SK-N-SH (cell line): ENCODE measurements at regions not wholly inside any gene's neighbourhood (a gene's known extent, or its start where the extent isn't known, plus 50 kb on each side); places are given as distances from the start of the nearest gene placed in this dataset.

ENCODE experiments used
- CTCF ChIP-seq: fragments of 200-600 bp; sonication (generic); IDR thresholded peaks from 2 replicates; pipeline ENCODE4 v1.6.1; 2017; ENCODE audit warnings: antibody characterized with exemption, mild to moderate bottlenecking, moderate library complexity
- EZH2phosphoT487 ChIP-seq: fragments of 200-600 bp; sonication (generic); IDR thresholded peaks from 2 replicates; pipeline ENCODE4 v1.6.1; 2017; ENCODE audit warnings: low read depth, mixed run types, mild to moderate bottlenecking, antibody characterized with exemption, moderate library complexity, borderline replicate concordance
- RCOR1 ChIP-seq: fragments of 150-350 bp; IDR thresholded peaks from 2 replicates; pipeline ENCODE4 v1.6.1; 2017; ENCODE audit warnings: antibody characterized with exemption, low read length
- YY1 ChIP-seq: IDR thresholded peaks from 2 replicates; pipeline ENCODE4 v1.4.0; 2012; ENCODE audit warnings: low read depth, mild to moderate bottlenecking

GRCh38 chr5:141783005-141783946 is 94.9 kb downstream of the PCDH1 start:
- TF ChIP-seq CTCF: no peak
- no peak for TF ChIP-seq RCOR1
- no peak for TF ChIP-seq YY1
- TF ChIP-seq EZH2phosphoT487: no peak
